ENCODE measurements at regions not wholly inside any gene's neighbourhood (a gene's known extent, or its start where the extent isn't known, plus 50 kb on each side); places are given as distances from the start of the nearest gene placed in this dataset.

DNA sequence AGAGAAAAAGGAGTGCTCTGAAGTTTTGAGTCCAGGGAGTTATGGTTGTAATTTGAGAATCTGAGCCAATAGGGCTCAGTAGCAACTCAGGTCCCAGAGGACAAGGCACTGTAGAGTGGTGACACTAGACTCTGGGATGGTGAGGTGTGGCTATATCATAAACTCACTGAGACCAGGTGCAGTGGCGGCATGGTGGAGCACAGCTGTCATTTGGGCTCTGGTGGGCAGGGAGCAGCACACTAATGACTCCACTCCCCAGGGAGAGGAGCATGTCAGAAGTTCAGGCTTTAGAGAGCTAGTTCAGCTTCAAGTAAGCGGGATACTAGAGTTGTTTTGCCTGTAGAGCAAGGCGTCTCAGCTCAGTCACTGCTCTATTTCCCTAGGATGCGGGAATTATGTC is 165.4 kb upstream of the USP38 start:
- Mint-ChIP-seq H3K4me3 (no peak overlapping the region), H3K27ac (no peak overlapping the region; a peak in 1 of 7 replicates), H3K36me3 (ENCODE audit: insufficient read depth in 1 of 3, low read depth in 3 of 3) (no peaks in the 10 kb centered on the region; a peak in 1 of 7 replicates), H3K9me3 (peaks cover 2 to 4% of the 10 kb centered on the region in 2 experiments; a peak in 3 of 5 replicates), H3K27me3 (ENCODE audit: low read depth) (no peaks in the 10 kb centered on the region), H3K4me1 (no peaks in the 10 kb centered on the region)
- no peak overlapping the region for H3K27ac ChIP-seq (ENCODE audit: insufficient read length, low read depth, low read length)
- no peak overlapping the region for H4K91ac ChIP-seq (ENCODE audit: insufficient read length, low read depth, low read length)
- H2BK20ac ChIP-seq (ENCODE audit: low read depth, low read length, poor library complexity, severe bottlenecking): no peak overlapping the region
- H3K27me3 ChIP-seq (ENCODE audit: insufficient read depth, low read length): no peaks in the 10 kb centered on the region
- no peak overlapping the region for H3K4ac ChIP-seq (ENCODE audit: low read depth, low read length)
- H2BK120ac ChIP-seq (ENCODE audit: low read depth, low read length, poor library complexity, severe bottlenecking): no peak overlapping the region
- no peaks in the 10 kb centered on the region for H3K4me1 ChIP-seq (ENCODE audit: insufficient read depth, low read length)
- no peak overlapping the region for H4K8ac ChIP-seq (replicated peaks; ENCODE audit: insufficient read length, low read depth, low read length)
- H2BK12ac ChIP-seq (ENCODE audit: insufficient read length, low read depth, low read length): no peak overlapping the region
- H3K56ac ChIP-seq (ENCODE audit: insufficient read length, low read depth, low read length): no peak overlapping the region
- H3K23me2 ChIP-seq (ENCODE audit: insufficient read length, low read depth, low read length, poor library complexity, severe bottlenecking): no peaks in the 10 kb centered on the region
- TF ChIP-seq, protein P1, sequence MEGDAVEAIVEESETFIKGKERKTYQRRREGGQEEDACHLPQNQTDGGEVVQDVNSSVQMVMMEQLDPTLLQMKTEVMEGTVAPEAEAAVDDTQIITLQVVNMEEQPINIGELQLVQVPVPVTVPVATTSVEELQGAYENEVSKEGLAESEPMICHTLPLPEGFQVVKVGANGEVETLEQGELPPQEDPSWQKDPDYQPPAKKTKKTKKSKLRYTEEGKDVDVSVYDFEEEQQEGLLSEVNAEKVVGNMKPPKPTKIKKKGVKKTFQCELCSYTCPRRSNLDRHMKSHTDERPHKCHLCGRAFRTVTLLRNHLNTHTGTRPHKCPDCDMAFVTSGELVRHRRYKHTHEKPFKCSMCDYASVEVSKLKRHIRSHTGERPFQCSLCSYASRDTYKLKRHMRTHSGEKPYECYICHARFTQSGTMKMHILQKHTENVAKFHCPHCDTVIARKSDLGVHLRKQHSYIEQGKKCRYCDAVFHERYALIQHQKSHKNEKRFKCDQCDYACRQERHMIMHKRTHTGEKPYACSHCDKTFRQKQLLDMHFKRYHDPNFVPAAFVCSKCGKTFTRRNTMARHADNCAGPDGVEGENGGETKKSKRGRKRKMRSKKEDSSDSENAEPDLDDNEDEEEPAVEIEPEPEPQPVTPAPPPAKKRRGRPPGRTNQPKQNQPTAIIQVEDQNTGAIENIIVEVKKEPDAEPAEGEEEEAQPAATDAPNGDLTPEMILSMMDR (conservative IDR thresholded peaks at IDR 0.05): no peak
- H4K5ac ChIP-seq (ENCODE audit: insufficient read length, low read depth, low read length): no peak overlapping the region
- no peaks in the 10 kb centered on the region for H3K79me1 ChIP-seq (ENCODE audit: insufficient read depth, low read depth, low read length, poor library complexity, severe bottlenecking)
- H3K79me2 ChIP-seq (ENCODE audit: insufficient read depth, low read length): no peaks in the 10 kb centered on the region
- no peak overlapping the region for H3K4me2 ChIP-seq (ENCODE audit: insufficient read depth, insufficient read length, low read length)
- no peak for DNase-seq
- no peaks in the 10 kb centered on the region for H4K20me1 ChIP-seq (ENCODE audit: control insufficient read depth, insufficient read depth, insufficient read length)
- no peak overlapping the region for H3T11ph ChIP-seq (ENCODE audit: low read length)
- no peak overlapping the region for H3K9ac ChIP-seq (ENCODE audit: extremely low read depth, insufficient read length, low read length)
- no peaks in the 10 kb centered on the region for H3K9me3 ChIP-seq (ENCODE audit: control insufficient read depth, low read depth, low read length)
- H2AFZ ChIP-seq (ENCODE audit: low read length): no peak overlapping the region
- no peak overlapping the region for H3K23ac ChIP-seq (ENCODE audit: insufficient read length, low read depth, low read length)
- no CpG with 5 or more reads among the region's 4 CpGs for WGBS (ENCODE audit: extremely low coverage, insufficient read length, low lambda C conversion rate)
- H3K14ac ChIP-seq (ENCODE audit: insufficient read depth, low read length): no peak overlapping the region
- no peak overlapping the region for H2BK5ac ChIP-seq (ENCODE audit: insufficient read length, low read length)
- H2BK15ac ChIP-seq (ENCODE audit: low read depth, low read length): no peak overlapping the region
- H2AK5ac ChIP-seq (ENCODE audit: insufficient read length, low read length): no peak overlapping the region
- no peak overlapping the region for H3K18ac ChIP-seq (ENCODE audit: insufficient read length, low read depth, low read length)

Data from H9 (cell line).